ENCODE measurements at regions not wholly inside any gene's neighbourhood (a gene's known extent, or its start where the extent isn't known, plus 50 kb on each side); places are given as distances from the start of the nearest gene placed in this dataset.
"Not testable (repeated sequence)": the region's sequence is repeated elsewhere in the genome, so short reads cannot be mapped to it uniquely, and the experiment has no call there.

- DNase-seq (ENCODE audit: low spot score) (peak; percentile 22), ATAC-seq (ENCODE audit: insufficient number of reproducible peaks, low FRiP score, low read depth) (peak; percentile 91)
- Histone ChIP-seq H3K9me3 (no peaks in the 10 kb centered on the region), H3K27ac (peak overlapping the region; percentile 90 to 91), H3K36me3 (no peaks in the 10 kb centered on the region), H3K27me3 (replicated peaks; ENCODE audit: insufficient read depth) (no peaks in the 10 kb centered on the region), H3K4me3 (peak overlapping the region; percentile 52), H3K4me1 (ENCODE audit: control insufficient read depth in 1 of 2, low read depth in 2 of 2) (peaks cover 8 to 22% of the 10 kb centered on the region in 2 donors)
- TF ChIP-seq CTCF (IDR thresholded peaks at IDR 0.05) = no peak
These were observed 193.0 kb downstream of the TRIML1 start for GRCh38 chr4:188332265-188332664.

GRCh38 chr4:188336891-188337290 is 197.7 kb downstream of the TRIML1 start:
- Histone ChIP-seq H3K4me1 (ENCODE audit: control insufficient read depth in 1 of 2, low read depth in 2 of 2) (peaks cover 8 to 26% of the 10 kb centered on the region in 2 donors), H3K36me3 (no peaks in the 10 kb centered on the region), H3K27me3 (replicated peaks; ENCODE audit: insufficient read depth) (no peaks in the 10 kb centered on the region), H3K4me3 (no peak overlapping the region), H3K9me3 (no peaks in the 10 kb centered on the region), H3K27ac (no peak overlapping the region)
- ATAC-seq (ENCODE audit: insufficient number of reproducible peaks, low FRiP score, low read depth) = no peak
- DNase-seq (ENCODE audit: low spot score) = no peak
- no peak for TF ChIP-seq CTCF (IDR thresholded peaks at IDR 0.05)

- H3K9me3 ChIP-seq = no peaks in the 10 kb centered on the region
- H3K36me3 ChIP-seq = no peaks in the 10 kb centered on the region
- H3K4me3 ChIP-seq = no peak overlapping the region
- no peak for TF ChIP-seq CTCF (IDR thresholded peaks at IDR 0.05)
- no peak overlapping the region for H3K27ac ChIP-seq
- H3K4me1 ChIP-seq (ENCODE audit: control insufficient read depth in 1 of 2, low read depth in 2 of 2) = peaks cover 0 to 10% of the 10 kb centered on the region in 2 donors
- H3K27me3 ChIP-seq (replicated peaks; ENCODE audit: insufficient read depth) = no peaks in the 10 kb centered on the region
- DNase-seq (ENCODE audit: low spot score) (no peak), ATAC-seq (ENCODE audit: insufficient number of reproducible peaks, low FRiP score, low read depth) (no peak)
These were observed 202.2 kb downstream of the TRIML1 start for GRCh38 chr4:188341428-188341827.

GRCh38 chr4:188346171-188346809 is 207.0 kb downstream of the TRIML1 start:
- peaks cover 0 to 5% of the 10 kb centered on the region in 2 donors for H3K4me1 ChIP-seq (ENCODE audit: control insufficient read depth in 1 of 2, low read depth in 2 of 2)
- DNase-seq (ENCODE audit: low spot score) (no peak), ATAC-seq (ENCODE audit: insufficient number of reproducible peaks, low FRiP score, low read depth) (no peak)
- no peaks in the 10 kb centered on the region for H3K9me3 ChIP-seq
- H3K27me3 ChIP-seq (replicated peaks; ENCODE audit: insufficient read depth) = no peaks in the 10 kb centered on the region
- H3K27ac ChIP-seq = no peak overlapping the region
- no peak for TF ChIP-seq CTCF (IDR thresholded peaks at IDR 0.05)
- no peak overlapping the region for H3K4me3 ChIP-seq
- no peaks in the 10 kb centered on the region for H3K36me3 ChIP-seq

GRCh38 chr4:188347339-188347738 is 208.1 kb downstream of the TRIML1 start:
- DNase-seq (ENCODE audit: low spot score) (no peak), ATAC-seq (ENCODE audit: insufficient number of reproducible peaks, low FRiP score, low read depth) (no peak)
- no peaks in the 10 kb centered on the region for H3K27me3 ChIP-seq (replicated peaks; ENCODE audit: insufficient read depth)
- no peaks in the 10 kb centered on the region for H3K9me3 ChIP-seq
- H3K36me3 ChIP-seq = no peaks in the 10 kb centered on the region
- no peaks in the 10 kb centered on the region for H3K4me1 ChIP-seq (ENCODE audit: control insufficient read depth in 1 of 2, low read depth in 2 of 2)
- no peak for TF ChIP-seq CTCF (IDR thresholded peaks at IDR 0.05)
- no peak overlapping the region for H3K27ac ChIP-seq
- no peak overlapping the region for H3K4me3 ChIP-seq

DNA sequence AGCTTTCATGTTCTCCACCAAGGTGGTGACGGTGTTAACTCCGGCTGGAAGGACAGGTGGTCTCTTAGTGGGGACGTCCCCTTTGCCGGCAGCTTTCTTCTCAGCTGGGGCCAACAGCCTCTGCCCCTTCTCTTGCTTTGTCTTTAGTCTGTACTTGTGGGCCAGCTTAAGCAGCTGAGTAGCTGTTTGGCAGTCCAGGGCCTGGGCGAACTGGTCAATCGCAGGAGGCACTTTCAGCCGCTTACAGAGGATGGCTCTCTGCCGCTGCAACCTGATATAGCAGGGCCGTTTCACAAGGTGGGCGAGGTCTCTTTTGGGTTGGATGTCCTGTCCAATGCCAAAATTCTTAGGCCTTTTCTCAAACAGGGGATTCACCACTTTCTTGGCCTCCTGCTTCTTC is 210.3 kb downstream of the TRIML1 start:
- H3K9me3 ChIP-seq; H3K27me3 ChIP-seq (replicated peaks; ENCODE audit: insufficient read depth); H3K27ac ChIP-seq; H3K4me1 ChIP-seq (ENCODE audit: control insufficient read depth in 1 of 2, low read depth in 2 of 2); ATAC-seq (ENCODE audit: insufficient number of reproducible peaks, low FRiP score, low read depth); H3K36me3 ChIP-seq; H3K4me3 ChIP-seq; DNase-seq (ENCODE audit: low spot score): not testable (repeated sequence)
